ENCODE measurements at regions not wholly inside any gene's neighbourhood (a gene's known extent, or its start where the extent isn't known, plus 50 kb on each side); places are given as distances from the start of the nearest gene placed in this dataset.

DNA sequence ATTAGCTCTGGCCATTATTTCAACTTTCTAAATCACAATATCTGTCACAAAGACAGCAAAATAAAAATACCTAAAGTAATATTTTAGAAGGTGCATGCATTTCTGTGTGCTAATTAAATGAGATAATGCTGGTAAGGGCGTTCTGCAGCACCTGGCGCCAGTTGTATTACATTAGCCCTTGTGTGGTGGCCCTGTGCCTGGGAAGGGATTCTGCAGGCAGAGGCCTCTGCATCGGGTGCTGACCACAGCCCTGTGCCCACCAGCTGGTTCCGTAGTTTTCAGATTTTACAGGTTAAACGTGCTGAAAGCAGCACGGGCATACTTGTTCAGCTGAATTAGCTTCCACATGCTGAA, 157.7 kb upstream of the PRKCQ start:
- TF ChIP-seq, protein P1, sequence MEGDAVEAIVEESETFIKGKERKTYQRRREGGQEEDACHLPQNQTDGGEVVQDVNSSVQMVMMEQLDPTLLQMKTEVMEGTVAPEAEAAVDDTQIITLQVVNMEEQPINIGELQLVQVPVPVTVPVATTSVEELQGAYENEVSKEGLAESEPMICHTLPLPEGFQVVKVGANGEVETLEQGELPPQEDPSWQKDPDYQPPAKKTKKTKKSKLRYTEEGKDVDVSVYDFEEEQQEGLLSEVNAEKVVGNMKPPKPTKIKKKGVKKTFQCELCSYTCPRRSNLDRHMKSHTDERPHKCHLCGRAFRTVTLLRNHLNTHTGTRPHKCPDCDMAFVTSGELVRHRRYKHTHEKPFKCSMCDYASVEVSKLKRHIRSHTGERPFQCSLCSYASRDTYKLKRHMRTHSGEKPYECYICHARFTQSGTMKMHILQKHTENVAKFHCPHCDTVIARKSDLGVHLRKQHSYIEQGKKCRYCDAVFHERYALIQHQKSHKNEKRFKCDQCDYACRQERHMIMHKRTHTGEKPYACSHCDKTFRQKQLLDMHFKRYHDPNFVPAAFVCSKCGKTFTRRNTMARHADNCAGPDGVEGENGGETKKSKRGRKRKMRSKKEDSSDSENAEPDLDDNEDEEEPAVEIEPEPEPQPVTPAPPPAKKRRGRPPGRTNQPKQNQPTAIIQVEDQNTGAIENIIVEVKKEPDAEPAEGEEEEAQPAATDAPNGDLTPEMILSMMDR (IDR thresholded peaks at IDR 0.05), result no peak
- no peak for TF ChIP-seq POLR2A (IDR thresholded peaks at IDR 0.05)

Data from esophagus squamous epithelium (tissue), 4 donors.